ENCODE measurements at regions not wholly inside any gene's neighbourhood (a gene's known extent, or its start where the extent isn't known, plus 50 kb on each side); places are given as distances from the start of the nearest gene placed in this dataset.

DNA sequence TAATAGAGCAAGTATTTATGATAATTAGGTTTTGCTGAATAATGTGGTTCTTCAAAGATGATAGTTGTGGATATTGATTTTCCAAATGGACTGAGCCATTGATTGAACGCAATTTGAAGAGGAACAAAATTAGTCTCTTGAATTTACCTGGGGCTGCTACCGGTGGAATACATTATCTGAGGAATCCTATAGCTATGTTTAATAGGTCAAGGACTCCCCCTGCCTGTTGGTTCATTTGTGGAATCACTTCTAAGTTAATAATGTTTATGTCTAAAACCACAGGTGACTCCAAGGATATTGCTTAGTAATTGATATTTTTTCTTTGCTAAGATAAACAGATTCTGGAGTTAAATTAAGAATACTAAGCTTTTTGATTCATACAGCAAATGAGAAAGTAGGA, 576.0 kb upstream of the PABPC4L start:
- DNase-seq (peak in 2 of 5 donors; percentile 45 to 46), FAIRE-seq (no peak)
- no peak overlapping the region for H3K9ac ChIP-seq (ENCODE audit: low read length in 3 of 3)
- no peaks in the 10 kb centered on the region for H3K9me3 ChIP-seq (ENCODE audit: control insufficient read depth in 2 of 3, insufficient read depth in 1 of 3, low read length in 3 of 3)
- no peak overlapping the region for H3K4me3 ChIP-seq (ENCODE audit: low read length in 3 of 3)
- H3K36me3 ChIP-seq (ENCODE audit: control insufficient read depth in 2 of 3, insufficient read depth in 3 of 3, low read length in 3 of 3): no peaks in the 10 kb centered on the region
- TF ChIP-seq, protein P1, sequence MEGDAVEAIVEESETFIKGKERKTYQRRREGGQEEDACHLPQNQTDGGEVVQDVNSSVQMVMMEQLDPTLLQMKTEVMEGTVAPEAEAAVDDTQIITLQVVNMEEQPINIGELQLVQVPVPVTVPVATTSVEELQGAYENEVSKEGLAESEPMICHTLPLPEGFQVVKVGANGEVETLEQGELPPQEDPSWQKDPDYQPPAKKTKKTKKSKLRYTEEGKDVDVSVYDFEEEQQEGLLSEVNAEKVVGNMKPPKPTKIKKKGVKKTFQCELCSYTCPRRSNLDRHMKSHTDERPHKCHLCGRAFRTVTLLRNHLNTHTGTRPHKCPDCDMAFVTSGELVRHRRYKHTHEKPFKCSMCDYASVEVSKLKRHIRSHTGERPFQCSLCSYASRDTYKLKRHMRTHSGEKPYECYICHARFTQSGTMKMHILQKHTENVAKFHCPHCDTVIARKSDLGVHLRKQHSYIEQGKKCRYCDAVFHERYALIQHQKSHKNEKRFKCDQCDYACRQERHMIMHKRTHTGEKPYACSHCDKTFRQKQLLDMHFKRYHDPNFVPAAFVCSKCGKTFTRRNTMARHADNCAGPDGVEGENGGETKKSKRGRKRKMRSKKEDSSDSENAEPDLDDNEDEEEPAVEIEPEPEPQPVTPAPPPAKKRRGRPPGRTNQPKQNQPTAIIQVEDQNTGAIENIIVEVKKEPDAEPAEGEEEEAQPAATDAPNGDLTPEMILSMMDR (IDR thresholded peaks at IDR 0.05; ENCODE audit: borderline replicate concordance, extremely low read depth, insufficient read depth): peak; percentile 20
- intact Hi-C loops (cut with DNase I): no loop called here
- no peaks in the 10 kb centered on the region for H3K4me1 ChIP-seq (ENCODE audit: control insufficient read depth in 2 of 3, insufficient read depth in 2 of 3, low read depth in 1 of 3, low read length in 3 of 3)
- H3K27me3 ChIP-seq (ENCODE audit: control insufficient read depth, insufficient read depth, low read length): no peaks in the 10 kb centered on the region
- no peak overlapping the region for H3K27ac ChIP-seq (ENCODE audit: low read depth in 2 of 2, low read length in 2 of 2)

DNA sequence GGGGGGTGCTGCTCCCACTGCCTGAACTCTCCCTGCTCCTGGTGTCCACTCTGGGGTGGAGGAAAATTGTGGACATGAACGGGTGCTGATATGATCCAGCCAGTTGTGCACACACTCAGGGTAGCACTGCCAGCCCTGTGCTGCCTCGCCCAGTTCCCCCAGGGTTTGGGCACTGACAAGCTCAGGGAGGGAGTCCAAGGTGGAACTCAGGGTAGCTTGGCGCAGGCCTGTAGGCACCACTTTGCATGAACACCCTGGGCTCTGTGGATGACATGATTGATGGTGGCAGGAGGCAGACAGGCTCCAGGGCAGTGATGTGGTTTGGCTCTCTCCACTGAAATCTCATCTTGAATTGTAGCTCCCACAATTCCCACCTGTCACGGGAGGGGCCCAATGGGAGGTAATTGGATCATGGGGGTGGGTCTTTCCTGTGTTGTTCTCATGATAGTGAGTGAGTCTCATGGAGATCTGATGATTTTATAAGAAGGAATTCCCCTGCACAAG, 572.0 kb upstream of the PABPC4L start:
- H3K27ac ChIP-seq (ENCODE audit: low read depth in 2 of 2, low read length in 2 of 2): no peak overlapping the region
- no peaks in the 10 kb centered on the region for H3K36me3 ChIP-seq (ENCODE audit: control insufficient read depth in 2 of 3, insufficient read depth in 3 of 3, low read length in 3 of 3)
- H3K9ac ChIP-seq (ENCODE audit: low read length in 3 of 3): no peak overlapping the region
- H3K4me1 ChIP-seq (ENCODE audit: control insufficient read depth in 2 of 3, insufficient read depth in 2 of 3, low read depth in 1 of 3, low read length in 3 of 3): no peaks in the 10 kb centered on the region
- no peaks in the 10 kb centered on the region for H3K9me3 ChIP-seq (ENCODE audit: control insufficient read depth in 2 of 3, insufficient read depth in 1 of 3, low read length in 3 of 3)
- FAIRE-seq: no peak
- no peaks in the 10 kb centered on the region for H3K27me3 ChIP-seq (ENCODE audit: control insufficient read depth, insufficient read depth, low read length)
- peak in 1 of 5 donors; percentile 37 for DNase-seq
- intact Hi-C loops (cut with DNase I): no loop called here
- H3K4me3 ChIP-seq (ENCODE audit: low read length in 3 of 3): no peak overlapping the region
- TF ChIP-seq, protein P1 (IDR thresholded peaks at IDR 0.05; ENCODE audit: borderline replicate concordance, extremely low read depth, insufficient read depth): no peak

DNA sequence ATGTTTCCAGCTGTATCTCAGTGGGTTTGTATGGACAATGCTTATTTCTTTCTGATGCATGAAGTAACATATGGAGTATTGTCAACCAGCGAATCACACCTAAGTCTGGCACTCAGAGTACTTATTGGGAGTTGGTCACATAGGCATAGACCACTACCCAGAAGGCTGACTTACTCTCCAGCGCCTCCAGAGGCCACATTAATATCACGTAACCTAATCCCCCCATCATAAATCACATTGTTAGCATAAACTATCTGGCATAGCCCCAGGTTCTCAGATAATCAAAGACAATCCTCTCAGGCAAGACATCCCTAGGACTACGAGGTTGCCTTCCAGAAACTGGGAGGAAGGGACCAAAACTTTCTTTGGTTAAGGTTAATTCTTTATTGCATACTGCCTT, 560.5 kb upstream of the PABPC4L start:
- Histone ChIP-seq H3K4me1 (ENCODE audit: control insufficient read depth in 2 of 3, insufficient read depth in 2 of 3, low read depth in 1 of 3, low read length in 3 of 3) (no peaks in the 10 kb centered on the region), H3K36me3 (ENCODE audit: control insufficient read depth in 2 of 3, insufficient read depth in 3 of 3, low read length in 3 of 3) (no peaks in the 10 kb centered on the region), H3K9me3 (ENCODE audit: control insufficient read depth in 2 of 3, insufficient read depth in 1 of 3, low read length in 3 of 3) (no peaks in the 10 kb centered on the region), H3K9ac (ENCODE audit: low read length in 3 of 3) (no peak overlapping the region), H3K4me3 (ENCODE audit: low read length in 3 of 3) (no peak overlapping the region), H3K27ac (ENCODE audit: low read depth in 2 of 2, low read length in 2 of 2) (no peak overlapping the region), H3K27me3 (ENCODE audit: control insufficient read depth, insufficient read depth, low read length) (no peaks in the 10 kb centered on the region)
- peak in 1 of 5 donors; percentile 2 for DNase-seq
- intact Hi-C loops (cut with DNase I): no loop called here
- no peak for FAIRE-seq
- TF ChIP-seq, protein P1 (IDR thresholded peaks at IDR 0.05; ENCODE audit: borderline replicate concordance, extremely low read depth, insufficient read depth): no peak

DNA sequence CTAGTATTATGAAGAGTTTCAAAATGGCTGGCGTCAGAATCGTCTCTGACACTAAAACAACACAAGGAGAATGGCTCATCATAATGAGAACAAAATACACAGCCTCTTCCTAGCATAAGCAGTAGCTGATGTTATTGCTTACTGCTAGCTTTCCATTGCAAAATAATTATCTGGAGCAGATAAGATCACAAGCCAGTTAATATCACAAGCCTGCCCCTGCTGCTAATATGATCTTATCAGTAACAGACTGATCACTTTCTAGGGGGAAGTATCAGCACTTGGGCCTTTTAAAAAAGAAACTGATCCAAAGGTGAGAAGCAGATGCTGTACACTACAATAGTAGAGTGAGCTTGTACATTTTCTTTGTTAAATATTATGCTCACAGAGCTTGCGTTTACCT, 554.8 kb upstream of the PABPC4L start:
- H3K27ac ChIP-seq (ENCODE audit: low read depth in 2 of 2, low read length in 2 of 2): no peak overlapping the region
- no peak overlapping the region for H3K4me3 ChIP-seq (ENCODE audit: low read length in 3 of 3)
- no peaks in the 10 kb centered on the region for H3K9me3 ChIP-seq (ENCODE audit: control insufficient read depth in 2 of 3, insufficient read depth in 1 of 3, low read length in 3 of 3)
- no peaks in the 10 kb centered on the region for H3K27me3 ChIP-seq (ENCODE audit: control insufficient read depth, insufficient read depth, low read length)
- intact Hi-C loops (cut with DNase I): no loop called here
- no peak overlapping the region for H3K9ac ChIP-seq (ENCODE audit: low read length in 3 of 3)
- no peak for FAIRE-seq
- DNase-seq: no peak
- no peaks in the 10 kb centered on the region for H3K4me1 ChIP-seq (ENCODE audit: control insufficient read depth in 2 of 3, insufficient read depth in 2 of 3, low read depth in 1 of 3, low read length in 3 of 3)
- TF ChIP-seq, protein P1 (IDR thresholded peaks at IDR 0.05; ENCODE audit: borderline replicate concordance, extremely low read depth, insufficient read depth): no peak
- no peaks in the 10 kb centered on the region for H3K36me3 ChIP-seq (ENCODE audit: control insufficient read depth in 2 of 3, insufficient read depth in 3 of 3, low read length in 3 of 3)
